NB4 (cell line): ENCODE measurements at regions not wholly inside any gene's neighbourhood (a gene's known extent, or its start where the extent isn't known, plus 50 kb on each side); places are given as distances from the start of the nearest gene placed in this dataset.

ENCODE experiments used
- CTCF ChIP-seq: IDR thresholded peaks from one replicate; pipeline ENCODE4 v1.5.1; 2012; ENCODE audit warnings: low read depth, low read length
- MYC ChIP-seq: IDR thresholded peaks from 2 replicates; pipeline ENCODE4 v1.6.1; 2011; ENCODE audit warnings: low read depth, low read length
- POLR2A ChIP-seq: IDR thresholded peaks from 2 replicates; pipeline ENCODE4 v1.6.1; 2011; ENCODE audit warnings: mild to moderate bottlenecking; ENCODE audit not compliant: insufficient read length; ENCODE audit errors: extremely low read depth
- TF ChIP-seq, protein P1 (sequence below): IDR thresholded peaks from 2 replicates; pipeline ENCODE4 v1.6.1; 2011; ENCODE audit warnings: low read depth, low read length

DNA sequence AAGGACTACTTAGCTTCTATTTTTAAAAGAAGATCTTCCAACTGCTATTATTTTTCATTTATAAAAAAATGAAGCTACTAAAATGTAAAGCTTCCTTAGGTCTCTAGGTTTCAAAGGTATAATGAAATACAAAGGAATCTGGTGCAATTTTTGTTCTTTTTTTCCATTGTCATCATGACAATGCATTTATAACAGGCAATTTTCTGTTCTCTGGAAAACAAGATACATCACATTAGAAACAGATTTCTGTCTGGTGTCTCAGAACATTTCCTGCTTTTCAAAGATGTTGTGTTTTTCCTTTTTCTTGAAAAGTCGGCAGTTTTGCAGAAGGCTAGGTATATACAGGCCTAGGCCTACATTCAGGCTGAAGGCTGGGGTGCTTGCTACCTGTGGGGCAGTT is 63.6 kb upstream of the ATP8A1 start:
- TF ChIP-seq CTCF (no peak), MYC (no peak), POLR2A (no peak)
- TF ChIP-seq, protein P1, sequence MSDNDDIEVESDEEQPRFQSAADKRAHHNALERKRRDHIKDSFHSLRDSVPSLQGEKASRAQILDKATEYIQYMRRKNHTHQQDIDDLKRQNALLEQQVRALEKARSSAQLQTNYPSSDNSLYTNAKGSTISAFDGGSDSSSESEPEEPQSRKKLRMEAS, result no peak
